Right cardiac atrium (tissue), 5 donors: ENCODE measurements at regions not wholly inside any gene's neighbourhood (a gene's known extent, or its start where the extent isn't known, plus 50 kb on each side); places are given as distances from the start of the nearest gene placed in this dataset.

Experiments used
- ATAC-seq, 2 donors: fragments of 200-7000 bp; cut with Tn5 transposase; one replicate each; pipeline versions ENCODE4 v1.8.0 to v1.9.1; 2020; ENCODE audit warnings: moderate library complexity in 2 of 2, mild to moderate bottlenecking in 1 of 2
- DNase-seq, 3 donors: peaks; one replicate each; pipeline ENCODE4 v3.0.0-alpha.2; 2020
- H3K27ac ChIP-seq: one replicate; pipeline ENCODE4 v1.5.1; 2013; ENCODE audit warnings: mild to moderate bottlenecking, low read length, control low read depth, moderate library complexity
- H3K27me3 ChIP-seq: one replicate; pipeline ENCODE4 v1.6.1; 2013; ENCODE audit not compliant: control insufficient read depth, insufficient read depth
- H3K4me1 ChIP-seq: one replicate; pipeline ENCODE4 v1.6.1; 2013; ENCODE audit warnings: low read length; ENCODE audit not compliant: control insufficient read depth, insufficient read depth
- H3K4me3 ChIP-seq: one replicate; pipeline ENCODE4 v1.5.1; 2013; ENCODE audit warnings: low read length, control low read depth
- H3K9me3 ChIP-seq: one replicate; pipeline ENCODE4 v1.6.1; 2013; ENCODE audit warnings: low read length; ENCODE audit not compliant: control insufficient read depth
- WGBS: extraction: QIAGEN DNeasy Blood & Tissue Kit; methylation state at CpG from one replicate; pipeline ENCODE4 v1.1.7; 2013; 5-methylcytosine and 5-hydroxymethylcytosine counted together
- intact Hi-C, 4 donors: fragments of 100-400 bp; cut with DNase I; formaldehyde crosslinking; loops; one replicate each; pipeline versions ENCODE4 v1.11.0 to v1.14.0; 2022 to 2023
- donor health status: healthy with polysubstance abuse.
- donor health status: DM: no; HTN: yes; CAD: no.
- donor health status: DM: no; HTN: no; CAD: no.
- donor health status: DM: no; HTN: yes; CAD: no; lungs with severe emphysema.
- donor health status: DM: yes; HTN: yes; CAD: no.

- Histone ChIP-seq H3K27ac (no peak overlapping the region), H3K4me1 (no peaks in the 10 kb centered on the region), H3K27me3 (no peaks in the 10 kb centered on the region), H3K9me3 (no peaks in the 10 kb centered on the region), H3K4me3 (no peak overlapping the region)
- intact Hi-C loops, result no loop called here
- 97% methylated on average over 1 of the region's 1 CpG for WGBS
- DNase-seq (no peak), ATAC-seq (no peak)
These were observed 341.5 kb upstream of the TMPO start for GRCh38 chr12:98173773-98174427.

- WGBS, result 85% methylated on average over 5 of the region's 5 CpGs
- intact Hi-C loops, result no loop called here
- no peak overlapping the region for H3K27ac ChIP-seq
- H3K4me3 ChIP-seq, result no peak overlapping the region
- H3K27me3 ChIP-seq, result no peaks in the 10 kb centered on the region
- no peak for DNase-seq
- no peaks in the 10 kb centered on the region for H3K9me3 ChIP-seq
- no peaks in the 10 kb centered on the region for H3K4me1 ChIP-seq
- ATAC-seq, result no peak
These were observed 341.0 kb upstream of the TMPO start for GRCh38 chr12:98174428-98174809.

GRCh38 chr12:98178126-98178525, 337.3 kb upstream of the TMPO start:
- intact Hi-C loops, result no loop called here
- H3K27me3 ChIP-seq, result no peaks in the 10 kb centered on the region
- no peak overlapping the region for H3K27ac ChIP-seq
- no peaks in the 10 kb centered on the region for H3K9me3 ChIP-seq
- no peaks in the 10 kb centered on the region for H3K4me1 ChIP-seq
- no peak for ATAC-seq
- no peak for DNase-seq
- no peak overlapping the region for H3K4me3 ChIP-seq

- intact Hi-C loops, result no loop called here
- H3K27me3 ChIP-seq, result no peaks in the 10 kb centered on the region
- no peak overlapping the region for H3K4me3 ChIP-seq
- ATAC-seq, result no peak
- no peak for DNase-seq
- H3K27ac ChIP-seq, result no peak overlapping the region
- no peaks in the 10 kb centered on the region for H3K4me1 ChIP-seq
- no peaks in the 10 kb centered on the region for H3K9me3 ChIP-seq
These were observed 336.2 kb upstream of the TMPO start for GRCh38 chr12:98179151-98179550.

GRCh38 chr12:98180603-98181002, 334.8 kb upstream of the TMPO start:
- WGBS, result 82% methylated on average over 13 of the region's 13 CpGs

GRCh38 chr12:98182821-98183220, 332.6 kb upstream of the TMPO start:
- ATAC-seq, result no peak
- intact Hi-C loops, result no loop called here
- Histone ChIP-seq H3K4me1 (no peaks in the 10 kb centered on the region), H3K4me3 (no peak overlapping the region), H3K27me3 (no peaks in the 10 kb centered on the region), H3K27ac (no peak overlapping the region), H3K9me3 (no peaks in the 10 kb centered on the region)
- 85% methylated on average over 2 of the region's 2 CpGs for WGBS
- no peak for DNase-seq

More at GRCh38 chr12:98180603-98181002, 334.8 kb upstream of the TMPO start:
- intact Hi-C loops, result no loop called here
- no peak for ATAC-seq
- Histone ChIP-seq H3K27me3 (no peaks in the 10 kb centered on the region), H3K4me3 (no peak overlapping the region), H3K27ac (no peak overlapping the region), H3K4me1 (no peaks in the 10 kb centered on the region), H3K9me3 (no peaks in the 10 kb centered on the region)
- DNase-seq, result no peak

GRCh38 chr12:98185606-98186005, 329.8 kb upstream of the TMPO start:
- DNase-seq (no peak), ATAC-seq (no peak)
- intact Hi-C loops, result no loop called here
- no peak overlapping the region for H3K4me3 ChIP-seq
- 59% methylated on average over 3 of the region's 3 CpGs for WGBS
- H3K9me3 ChIP-seq, result no peaks in the 10 kb centered on the region
- H3K4me1 ChIP-seq, result no peaks in the 10 kb centered on the region
- H3K27me3 ChIP-seq, result no peaks in the 10 kb centered on the region
- no peak overlapping the region for H3K27ac ChIP-seq

- DNase-seq (no peak), ATAC-seq (no peak)
- H3K27ac ChIP-seq, result no peak overlapping the region
- WGBS, result 47% methylated on average over 5 of the region's 5 CpGs
- intact Hi-C loops, result no loop called here
- no peaks in the 10 kb centered on the region for H3K9me3 ChIP-seq
- H3K4me3 ChIP-seq, result no peak overlapping the region
- no peaks in the 10 kb centered on the region for H3K4me1 ChIP-seq
- H3K27me3 ChIP-seq, result no peaks in the 10 kb centered on the region
These were observed 326.7 kb upstream of the TMPO start for GRCh38 chr12:98188650-98189077.

GRCh38 chr12:98194591-98194990, 320.8 kb upstream of the TMPO start:
- H3K4me1 ChIP-seq, result no peaks in the 10 kb centered on the region
- no peak for DNase-seq
- ATAC-seq, result no peak
- no peaks in the 10 kb centered on the region for H3K9me3 ChIP-seq
- intact Hi-C loops, result no loop called here
- WGBS, result 88% methylated on average over 3 of the region's 3 CpGs
- H3K27me3 ChIP-seq, result no peaks in the 10 kb centered on the region
- H3K27ac ChIP-seq, result no peak overlapping the region
- H3K4me3 ChIP-seq, result no peak overlapping the region

GRCh38 chr12:98198261-98198982, 317.0 kb upstream of the TMPO start:
- ATAC-seq, result no peak
- Histone ChIP-seq H3K9me3 (no peaks in the 10 kb centered on the region), H3K4me1 (no peaks in the 10 kb centered on the region), H3K27me3 (no peaks in the 10 kb centered on the region), H3K4me3 (no peak overlapping the region), H3K27ac (no peak overlapping the region)
- intact Hi-C loops, result no loop called here
- no peak for DNase-seq
- WGBS, result 60% methylated on average over 4 of the region's 4 CpGs

GRCh38 chr12:98208816-98209215, 306.6 kb upstream of the TMPO start:
- ATAC-seq, result no peak
- WGBS, result 84% methylated on average over 7 of the region's 7 CpGs
- Histone ChIP-seq H3K4me3 (no peak overlapping the region), H3K4me1 (no peaks in the 10 kb centered on the region), H3K27me3 (no peaks in the 10 kb centered on the region), H3K27ac (no peak overlapping the region), H3K9me3 (no peaks in the 10 kb centered on the region)
- no peak for DNase-seq
- intact Hi-C loops, result no loop called here
